ENCODE measurements at regions not wholly inside any gene's neighbourhood (a gene's known extent, or its start where the extent isn't known, plus 50 kb on each side); places are given as distances from the start of the nearest gene placed in this dataset.

- TF ChIP-seq, protein P1, sequence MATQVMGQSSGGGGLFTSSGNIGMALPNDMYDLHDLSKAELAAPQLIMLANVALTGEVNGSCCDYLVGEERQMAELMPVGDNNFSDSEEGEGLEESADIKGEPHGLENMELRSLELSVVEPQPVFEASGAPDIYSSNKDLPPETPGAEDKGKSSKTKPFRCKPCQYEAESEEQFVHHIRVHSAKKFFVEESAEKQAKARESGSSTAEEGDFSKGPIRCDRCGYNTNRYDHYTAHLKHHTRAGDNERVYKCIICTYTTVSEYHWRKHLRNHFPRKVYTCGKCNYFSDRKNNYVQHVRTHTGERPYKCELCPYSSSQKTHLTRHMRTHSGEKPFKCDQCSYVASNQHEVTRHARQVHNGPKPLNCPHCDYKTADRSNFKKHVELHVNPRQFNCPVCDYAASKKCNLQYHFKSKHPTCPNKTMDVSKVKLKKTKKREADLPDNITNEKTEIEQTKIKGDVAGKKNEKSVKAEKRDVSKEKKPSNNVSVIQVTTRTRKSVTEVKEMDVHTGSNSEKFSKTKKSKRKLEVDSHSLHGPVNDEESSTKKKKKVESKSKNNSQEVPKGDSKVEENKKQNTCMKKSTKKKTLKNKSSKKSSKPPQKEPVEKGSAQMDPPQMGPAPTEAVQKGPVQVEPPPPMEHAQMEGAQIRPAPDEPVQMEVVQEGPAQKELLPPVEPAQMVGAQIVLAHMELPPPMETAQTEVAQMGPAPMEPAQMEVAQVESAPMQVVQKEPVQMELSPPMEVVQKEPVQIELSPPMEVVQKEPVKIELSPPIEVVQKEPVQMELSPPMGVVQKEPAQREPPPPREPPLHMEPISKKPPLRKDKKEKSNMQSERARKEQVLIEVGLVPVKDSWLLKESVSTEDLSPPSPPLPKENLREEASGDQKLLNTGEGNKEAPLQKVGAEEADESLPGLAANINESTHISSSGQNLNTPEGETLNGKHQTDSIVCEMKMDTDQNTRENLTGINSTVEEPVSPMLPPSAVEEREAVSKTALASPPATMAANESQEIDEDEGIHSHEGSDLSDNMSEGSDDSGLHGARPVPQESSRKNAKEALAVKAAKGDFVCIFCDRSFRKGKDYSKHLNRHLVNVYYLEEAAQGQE (IDR thresholded peaks at IDR 0.05; ENCODE audit: insufficient read depth in 1 of 2, low read depth in 2 of 2, low read length in 2 of 2): no peak
- no peak for TF ChIP-seq FOXP2 (optimal IDR thresholded peaks at IDR 0.05; ENCODE audit: borderline replicate concordance, extremely low read depth, extremely low read length, insufficient read depth)
- TF ChIP-seq POLR2AphosphoS5 (IDR thresholded peaks at IDR 0.05; ENCODE audit: low read depth, low read length): no peak
Measured at GRCh38 chr6:27743787-27744186, 168.4 kb downstream of the OR2B2 start.

DNA sequence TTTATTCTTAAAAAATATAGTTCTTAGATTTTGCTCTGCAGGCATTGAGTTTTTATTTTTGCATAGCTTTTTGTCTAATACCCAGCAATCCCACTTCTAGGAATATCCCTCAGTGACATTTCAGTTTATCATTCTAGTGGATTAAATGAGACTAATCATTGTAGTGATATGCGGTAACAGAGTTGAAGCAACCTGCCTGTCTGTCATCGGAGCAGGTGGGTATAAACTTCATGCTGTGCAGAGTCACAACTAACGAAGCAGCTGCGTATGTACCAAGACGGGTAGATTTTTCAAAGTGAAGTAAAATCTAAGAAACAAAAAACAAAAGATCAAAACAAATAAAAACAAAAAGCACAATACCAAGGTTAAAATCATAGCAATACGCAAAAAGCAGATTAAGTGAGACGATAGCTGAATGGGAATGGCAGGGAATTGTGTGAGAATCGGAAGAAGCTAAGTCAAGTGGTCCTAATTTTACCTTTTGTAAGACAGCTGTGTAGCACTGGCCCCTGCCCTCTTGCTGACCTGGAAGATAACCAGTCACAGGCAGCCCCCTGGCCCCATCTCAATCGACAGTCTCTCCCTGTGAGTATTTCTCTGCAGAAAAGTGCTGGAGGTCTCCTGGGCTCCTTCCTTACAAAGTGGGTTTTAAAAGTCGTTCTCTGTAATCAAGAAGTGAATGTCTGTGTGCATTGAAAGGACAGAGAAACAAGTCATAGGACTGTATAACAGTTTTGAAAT is 169.2 kb downstream of the OR2B2 start:
- TF ChIP-seq POLR2AphosphoS5 (IDR thresholded peaks at IDR 0.05; ENCODE audit: low read depth, low read length): no peak
- TF ChIP-seq TAF1 (IDR thresholded peaks at IDR 0.05; ENCODE audit: borderline replicate concordance, insufficient read depth, low read length): no peak
- no peak for TF ChIP-seq FOXP2 (optimal IDR thresholded peaks at IDR 0.05; ENCODE audit: borderline replicate concordance, extremely low read depth, extremely low read length, insufficient read depth)
- TF ChIP-seq, protein P1 (IDR thresholded peaks at IDR 0.05; ENCODE audit: insufficient read depth in 1 of 2, low read depth in 2 of 2, low read length in 2 of 2): no peak
- TF ChIP-seq SIN3A (IDR thresholded peaks at IDR 0.05; ENCODE audit: borderline replicate concordance, insufficient read depth, low read length): no peak

DNA sequence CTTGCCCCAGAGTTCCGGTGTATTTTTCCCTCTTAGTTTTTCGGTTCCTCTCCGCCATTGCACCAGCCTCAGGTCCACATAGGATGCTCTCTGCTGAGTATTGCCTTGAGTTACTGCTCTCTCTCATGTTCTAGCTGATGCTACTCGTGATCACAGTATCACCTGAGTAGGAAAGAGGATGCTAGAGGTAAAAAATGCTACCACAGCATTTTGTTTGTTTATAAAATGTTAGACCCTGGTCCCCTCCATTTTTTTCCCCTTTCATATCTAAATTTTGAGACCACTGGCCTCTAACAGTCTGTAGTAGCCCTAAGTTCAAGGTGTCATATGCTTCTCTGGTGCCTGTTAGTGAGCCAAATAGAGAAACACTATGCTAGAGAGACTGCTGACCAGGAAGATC is 175.5 kb downstream of the OR2B2 start:
- TF ChIP-seq POLR2AphosphoS5 (IDR thresholded peaks at IDR 0.05; ENCODE audit: low read depth, low read length) (no peak), FOXP2 (optimal IDR thresholded peaks at IDR 0.05; ENCODE audit: borderline replicate concordance, extremely low read depth, extremely low read length, insufficient read depth) (no peak), SIN3A (IDR thresholded peaks at IDR 0.05; ENCODE audit: borderline replicate concordance, insufficient read depth, low read length) (no peak), TAF1 (IDR thresholded peaks at IDR 0.05; ENCODE audit: borderline replicate concordance, insufficient read depth, low read length) (no peak)
- TF ChIP-seq, protein P1 (IDR thresholded peaks at IDR 0.05; ENCODE audit: insufficient read depth in 1 of 2, low read depth in 2 of 2, low read length in 2 of 2): no peak

- TF ChIP-seq POLR2AphosphoS5 (IDR thresholded peaks at IDR 0.05; ENCODE audit: low read depth, low read length) (no peak), SIN3A (IDR thresholded peaks at IDR 0.05; ENCODE audit: borderline replicate concordance, insufficient read depth, low read length) (no peak), FOXP2 (optimal IDR thresholded peaks at IDR 0.05; ENCODE audit: borderline replicate concordance, extremely low read depth, extremely low read length, insufficient read depth) (no peak), TAF1 (IDR thresholded peaks at IDR 0.05; ENCODE audit: borderline replicate concordance, insufficient read depth, low read length) (no peak)
- TF ChIP-seq, protein P1 (IDR thresholded peaks at IDR 0.05; ENCODE audit: insufficient read depth in 1 of 2, low read depth in 2 of 2, low read length in 2 of 2): no peak
Measured at GRCh38 chr6:27728442-27728841, 183.8 kb downstream of the OR2B2 start.
